VCaP (cell line): ENCODE measurements at regions not wholly inside any gene's neighbourhood (a gene's known extent, or its start where the extent isn't known, plus 50 kb on each side); places are given as distances from the start of the nearest gene placed in this dataset.

Source experiments
- H3K27ac ChIP-seq: fragments of 450-650 bp; 2 replicates; pipeline ENCODE4 v1.5.1; 2017
- CTCF ChIP-seq: fragments of 450-650 bp; conservative IDR thresholded peaks from 2 replicates; pipeline ENCODE4 v1.5.1; 2017; ENCODE audit warnings: mild to moderate bottlenecking, moderate library complexity

GRCh38 chr18:26741758-26742157 lies 123.7 kb downstream of the AQP4 start:
- no peak overlapping the region for H3K27ac ChIP-seq
- no peak for TF ChIP-seq CTCF

GRCh38 chr18:26741048-26741447 lies 124.5 kb downstream of the AQP4 start:
- no peak overlapping the region for H3K27ac ChIP-seq
- TF ChIP-seq CTCF: no peak

GRCh38 chr18:26740396-26740795 lies 125.1 kb downstream of the AQP4 start:
- no peak overlapping the region for H3K27ac ChIP-seq
- TF ChIP-seq CTCF: no peak

GRCh38 chr18:26738706-26739105 lies 126.8 kb downstream of the AQP4 start:
- no peak for TF ChIP-seq CTCF

GRCh38 chr18:26736301-26736700 lies 129.2 kb downstream of the AQP4 start:
- no peak for TF ChIP-seq CTCF
- no peak overlapping the region for H3K27ac ChIP-seq

More at GRCh38 chr18:26738706-26739105, 126.8 kb downstream of the AQP4 start:
- no peak overlapping the region for H3K27ac ChIP-seq

- TF ChIP-seq CTCF: no peak
Measured at GRCh38 chr18:26734760-26735159, 130.7 kb downstream of the AQP4 start.

GRCh38 chr18:26729449-26729848 lies 136.1 kb downstream of the AQP4 start:
- no peak for TF ChIP-seq CTCF
- no peak overlapping the region for H3K27ac ChIP-seq

More at GRCh38 chr18:26734760-26735159, 130.7 kb downstream of the AQP4 start:
- no peak overlapping the region for H3K27ac ChIP-seq

GRCh38 chr18:26729008-26729407 lies 136.5 kb downstream of the AQP4 start:
- no peak overlapping the region for H3K27ac ChIP-seq
- no peak for TF ChIP-seq CTCF
